ENCODE measurements at regions not wholly inside any gene's neighbourhood (a gene's known extent, or its start where the extent isn't known, plus 50 kb on each side); places are given as distances from the start of the nearest gene placed in this dataset.

DNA sequence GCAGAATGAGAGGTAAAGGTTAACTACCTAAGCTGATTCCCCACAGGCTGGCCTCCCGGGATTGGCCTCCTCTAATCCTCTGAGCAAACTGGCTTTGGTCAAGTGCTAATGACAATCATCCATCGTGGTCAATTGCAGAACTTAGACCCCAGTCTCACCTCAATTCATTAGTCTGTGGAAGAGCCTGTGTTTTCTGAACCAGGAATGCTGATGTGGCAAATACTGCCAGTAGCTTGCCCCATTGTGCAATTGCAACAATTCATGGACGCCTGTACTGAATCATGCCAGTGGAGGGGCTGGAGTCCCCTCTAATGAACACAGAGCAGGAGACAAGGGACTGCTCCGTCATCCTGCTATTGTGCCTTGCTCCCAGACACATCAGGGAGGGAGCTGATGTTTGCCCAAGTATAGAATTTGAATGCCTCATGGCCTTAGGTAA is 1256.5 kb downstream of the EFNB2 start:
- DNase-seq (ENCODE audit: extremely low read depth, insufficient read length), result no peak
- Histone ChIP-seq H3K36me3 (ENCODE audit: control insufficient read depth, insufficient read depth, low read length) (no peaks in the 10 kb centered on the region), H3K27me3 (replicated peaks; ENCODE audit: control insufficient read depth, insufficient read depth, low read length) (no peaks in the 10 kb centered on the region), H3K4me3 (replicated peaks; ENCODE audit: low read depth, low read length) (no peak overlapping the region)
- TF ChIP-seq, protein P1, sequence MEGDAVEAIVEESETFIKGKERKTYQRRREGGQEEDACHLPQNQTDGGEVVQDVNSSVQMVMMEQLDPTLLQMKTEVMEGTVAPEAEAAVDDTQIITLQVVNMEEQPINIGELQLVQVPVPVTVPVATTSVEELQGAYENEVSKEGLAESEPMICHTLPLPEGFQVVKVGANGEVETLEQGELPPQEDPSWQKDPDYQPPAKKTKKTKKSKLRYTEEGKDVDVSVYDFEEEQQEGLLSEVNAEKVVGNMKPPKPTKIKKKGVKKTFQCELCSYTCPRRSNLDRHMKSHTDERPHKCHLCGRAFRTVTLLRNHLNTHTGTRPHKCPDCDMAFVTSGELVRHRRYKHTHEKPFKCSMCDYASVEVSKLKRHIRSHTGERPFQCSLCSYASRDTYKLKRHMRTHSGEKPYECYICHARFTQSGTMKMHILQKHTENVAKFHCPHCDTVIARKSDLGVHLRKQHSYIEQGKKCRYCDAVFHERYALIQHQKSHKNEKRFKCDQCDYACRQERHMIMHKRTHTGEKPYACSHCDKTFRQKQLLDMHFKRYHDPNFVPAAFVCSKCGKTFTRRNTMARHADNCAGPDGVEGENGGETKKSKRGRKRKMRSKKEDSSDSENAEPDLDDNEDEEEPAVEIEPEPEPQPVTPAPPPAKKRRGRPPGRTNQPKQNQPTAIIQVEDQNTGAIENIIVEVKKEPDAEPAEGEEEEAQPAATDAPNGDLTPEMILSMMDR (IDR thresholded peaks at IDR 0.05; ENCODE audit: insufficient read depth, low read length, poor library complexity, severe bottlenecking), result no peak

GRCh38 chr13:105276571-105276970 is 1258.9 kb downstream of the EFNB2 start:
- no peak overlapping the region for H3K4me3 ChIP-seq (replicated peaks; ENCODE audit: low read depth, low read length)
- no peaks in the 10 kb centered on the region for H3K27me3 ChIP-seq (replicated peaks; ENCODE audit: control insufficient read depth, insufficient read depth, low read length)
- no peaks in the 10 kb centered on the region for H3K36me3 ChIP-seq (ENCODE audit: control insufficient read depth, insufficient read depth, low read length)
- TF ChIP-seq, protein P1 (IDR thresholded peaks at IDR 0.05; ENCODE audit: insufficient read depth, low read length, poor library complexity, severe bottlenecking), result no peak
- no peak for DNase-seq (ENCODE audit: extremely low read depth, insufficient read length)

GRCh38 chr13:105273665-105274222 is 1261.7 kb downstream of the EFNB2 start:
- TF ChIP-seq, protein P1 (IDR thresholded peaks at IDR 0.05; ENCODE audit: insufficient read depth, low read length, poor library complexity, severe bottlenecking), result no peak
- Histone ChIP-seq H3K27me3 (replicated peaks; ENCODE audit: control insufficient read depth, insufficient read depth, low read length) (no peaks in the 10 kb centered on the region), H3K4me3 (replicated peaks; ENCODE audit: low read depth, low read length) (no peak overlapping the region), H3K36me3 (ENCODE audit: control insufficient read depth, insufficient read depth, low read length) (no peaks in the 10 kb centered on the region)
- no peak for DNase-seq (ENCODE audit: extremely low read depth, insufficient read length)

- no peak for DNase-seq (ENCODE audit: extremely low read depth, insufficient read length)
- H3K4me3 ChIP-seq (replicated peaks; ENCODE audit: low read depth, low read length), result no peak overlapping the region
- H3K36me3 ChIP-seq (ENCODE audit: control insufficient read depth, insufficient read depth, low read length), result no peaks in the 10 kb centered on the region
- no peaks in the 10 kb centered on the region for H3K27me3 ChIP-seq (replicated peaks; ENCODE audit: control insufficient read depth, insufficient read depth, low read length)
- TF ChIP-seq, protein P1 (IDR thresholded peaks at IDR 0.05; ENCODE audit: insufficient read depth, low read length, poor library complexity, severe bottlenecking), result no peak
Observed at GRCh38 chr13:105272660-105273631, 1262.5 kb downstream of the EFNB2 start.

- Histone ChIP-seq H3K27me3 (replicated peaks; ENCODE audit: control insufficient read depth, insufficient read depth, low read length) (no peaks in the 10 kb centered on the region), H3K36me3 (ENCODE audit: control insufficient read depth, insufficient read depth, low read length) (no peaks in the 10 kb centered on the region), H3K4me3 (replicated peaks; ENCODE audit: low read depth, low read length) (no peak overlapping the region)
- TF ChIP-seq, protein P1 (IDR thresholded peaks at IDR 0.05; ENCODE audit: insufficient read depth, low read length, poor library complexity, severe bottlenecking), result no peak
- no peak for DNase-seq (ENCODE audit: extremely low read depth, insufficient read length)
Observed at GRCh38 chr13:105266615-105267014, 1268.8 kb downstream of the EFNB2 start.
